MM.1S (cell line): ENCODE measurements at regions not wholly inside any gene's neighbourhood (a gene's known extent, or its start where the extent isn't known, plus 50 kb on each side); places are given as distances from the start of the nearest gene placed in this dataset.
"Not testable (repeated sequence)": the region's sequence is repeated elsewhere in the genome, so short reads cannot be mapped to it uniquely, and the experiment has no call there.

Experiments used
- DNase-seq: peaks from one replicate; pipeline ENCODE4 v3.0.0-alpha.2; 2015
- H2AFZ ChIP-seq: fragments of 300-600 bp; sonication (generic); 2 replicates; pipeline ENCODE4 v1.6.0; 2016; ENCODE audit warnings: antibody characterized with exemption, low read length
- H3F3A ChIP-seq: fragments of 300-600 bp; sonication (generic); 2 replicates; pipeline ENCODE4 v1.6.1; 2016; ENCODE audit warnings: mild to moderate bottlenecking, antibody characterized with exemption, low read length, moderate library complexity, mixed read lengths; ENCODE audit not compliant: insufficient read depth
- H3K27ac ChIP-seq: fragments of 300-600 bp; sonication (generic); 2 replicates; pipeline ENCODE4 v1.5.1; 2016; ENCODE audit warnings: mild to moderate bottlenecking, low read length
- H3K27me3 ChIP-seq: fragments of 300-600 bp; sonication (generic); replicated peaks from 2 replicates; pipeline ENCODE4 v1.6.0; 2016; ENCODE audit warnings: low read length; ENCODE audit not compliant: insufficient read depth
- H3K36me3 ChIP-seq: fragments of 300-600 bp; sonication (generic); replicated peaks from 2 replicates; pipeline ENCODE4 v1.6.1; 2016; ENCODE audit warnings: mild to moderate bottlenecking, low read length, mixed read lengths; ENCODE audit not compliant: insufficient read depth
- H3K4me1 ChIP-seq: fragments of 300-600 bp; sonication (generic); 2 replicates; pipeline ENCODE4 v1.6.1; 2016; ENCODE audit warnings: low read length, mixed read lengths
- H3K4me2 ChIP-seq: fragments of 300-600 bp; sonication (generic); 2 replicates; pipeline ENCODE4 v1.6.0; 2016; ENCODE audit warnings: low read depth, low read length
- H3K4me3 ChIP-seq: fragments of 300-600 bp; sonication (generic); 2 replicates; pipeline ENCODE4 v1.5.1; 2016; ENCODE audit warnings: low read length, mixed read lengths
- H3K79me2 ChIP-seq: fragments of 300-600 bp; sonication (generic); 2 replicates; pipeline ENCODE4 v1.6.1; 2016; ENCODE audit warnings: mixed run types, low read length, mixed read lengths
- H3K9ac ChIP-seq: fragments of 300-600 bp; sonication (generic); 2 replicates; pipeline ENCODE4 v1.6.1; 2016; ENCODE audit warnings: low read length, mixed read lengths
- H3K9me2 ChIP-seq: fragments of 300-600 bp; sonication (generic); replicated peaks from 2 replicates; pipeline ENCODE4 v1.6.1; 2016; ENCODE audit warnings: mild to moderate bottlenecking, low read length, mixed read lengths; ENCODE audit not compliant: insufficient read depth
- H3K9me3 ChIP-seq: fragments of 300-600 bp; sonication (generic); replicated peaks from 2 replicates; pipeline ENCODE4 v1.6.1; 2016; ENCODE audit warnings: mild to moderate bottlenecking, low read length, mixed read lengths; ENCODE audit not compliant: insufficient read depth
- H4K20me1 ChIP-seq: fragments of 300-600 bp; sonication (generic); 2 replicates; pipeline ENCODE4 v1.6.1; 2016; ENCODE audit warnings: mild to moderate bottlenecking, low read length, moderate library complexity, mixed read lengths; ENCODE audit not compliant: insufficient read depth
- CTCF ChIP-seq: fragments of 300-600 bp; sonication (generic); IDR thresholded peaks from 2 replicates; pipeline ENCODE4 v1.5.1; 2016; ENCODE audit warnings: antibody characterized with exemption, low read length, mixed read lengths
- EZH2 ChIP-seq: fragments of 300-600 bp; sonication (generic); optimal IDR thresholded peaks from 2 replicates; pipeline ENCODE3; 2017; ENCODE audit warnings: low read depth, mild to moderate bottlenecking, antibody characterized with exemption, low read length, mixed read lengths
- EZH2phosphoT487 ChIP-seq: fragments of 300-600 bp; sonication (generic); IDR thresholded peaks from 2 replicates; pipeline ENCODE4 v1.6.1; 2018; ENCODE audit warnings: antibody characterized with exemption, low read length

DNA sequence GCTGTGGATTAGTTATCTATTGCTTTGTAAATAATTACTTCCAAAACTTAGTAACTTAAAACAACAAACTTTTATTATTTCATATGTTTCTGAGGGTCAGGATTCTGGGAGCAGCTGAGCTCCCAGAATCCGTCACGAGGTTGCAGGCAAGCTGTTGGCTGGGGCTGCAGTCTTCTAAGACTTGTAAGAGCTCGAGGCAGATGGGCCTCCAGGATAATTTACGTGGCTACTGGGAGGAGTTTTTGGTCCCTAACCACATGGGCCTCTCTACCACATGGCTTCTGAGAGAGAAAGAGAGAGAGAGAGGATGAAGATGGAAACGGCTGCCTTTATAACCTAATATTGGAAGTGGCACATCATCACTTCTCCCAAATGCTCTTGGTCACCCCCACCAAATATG is 64.9 kb upstream of the SULF2 start:
- Histone ChIP-seq H3K4me3 (no peak overlapping the region), H3K4me2 (no peak overlapping the region)

GRCh38 chr20:47849596-47849995 is 64.3 kb upstream of the SULF2 start:
- TF ChIP-seq CTCF (no peak), EZH2phosphoT487 (no peak), EZH2 (no peak)
- Histone ChIP-seq H3K9ac (no peak overlapping the region), H3K9me2 (no peaks in the 10 kb centered on the region), H3K4me1 (no peaks in the 10 kb centered on the region), H3K4me3 (no peak overlapping the region), H3F3A (no peaks in the 10 kb centered on the region), H3K9me3 (no peaks in the 10 kb centered on the region), H2AFZ (no peak overlapping the region), H4K20me1 (no peaks in the 10 kb centered on the region), H3K27me3 (no peaks in the 10 kb centered on the region), H3K27ac (no peak overlapping the region), H3K4me2 (no peak overlapping the region), H3K79me2 (no peaks in the 10 kb centered on the region), H3K36me3 (no peaks in the 10 kb centered on the region)
- no peak for DNase-seq

More for the DNA sequence above, 64.9 kb upstream of the SULF2 start:
- Histone ChIP-seq H3K36me3 (no peaks in the 10 kb centered on the region), H3K9ac (no peak overlapping the region), H3K4me1 (no peaks in the 10 kb centered on the region; the same call in 1 of the 2 replicates), H3K9me3 (no peaks in the 10 kb centered on the region), H2AFZ (no peak overlapping the region), H3K27me3 (no peaks in the 10 kb centered on the region), H4K20me1 (no peaks in the 10 kb centered on the region), H3K9me2 (no peaks in the 10 kb centered on the region), H3F3A (no peaks in the 10 kb centered on the region), H3K79me2 (no peaks in the 10 kb centered on the region), H3K27ac (no peak overlapping the region)
- TF ChIP-seq EZH2phosphoT487, result no peak
- no peak for TF ChIP-seq EZH2
- no peak for TF ChIP-seq CTCF
- no peak for DNase-seq

GRCh38 chr20:47849006-47849405 is 63.7 kb upstream of the SULF2 start:
- Histone ChIP-seq H3K36me3 (no peaks in the 10 kb centered on the region), H3K27ac (no peak overlapping the region), H3K9me2 (no peaks in the 10 kb centered on the region), H3F3A (no peaks in the 10 kb centered on the region), H3K4me3 (no peak overlapping the region), H3K9ac (no peak overlapping the region), H3K4me2 (no peak overlapping the region), H2AFZ (no peak overlapping the region), H3K9me3 (no peaks in the 10 kb centered on the region), H4K20me1 (no peaks in the 10 kb centered on the region), H3K27me3 (no peaks in the 10 kb centered on the region), H3K4me1 (no peaks in the 10 kb centered on the region), H3K79me2 (no peaks in the 10 kb centered on the region)
- DNase-seq, result no peak
- TF ChIP-seq EZH2phosphoT487 (no peak), EZH2 (no peak), CTCF (no peak)

- H3F3A ChIP-seq, H3K9me2 ChIP-seq, H3K27me3 ChIP-seq, H3K36me3 ChIP-seq, H4K20me1 ChIP-seq, H3K4me1 ChIP-seq, H3K9me3 ChIP-seq, H3K4me2 ChIP-seq, H3K27ac ChIP-seq, H2AFZ ChIP-seq, H3K4me3 ChIP-seq, DNase-seq, H3K79me2 ChIP-seq, H3K9ac ChIP-seq: not testable (repeated sequence)
Observed at GRCh38 chr20:47848534-47848933, 63.3 kb upstream of the SULF2 start.
